Ectodermal cell (in vitro differentiated cells): ENCODE measurements at regions not wholly inside any gene's neighbourhood (a gene's known extent, or its start where the extent isn't known, plus 50 kb on each side); places are given as distances from the start of the nearest gene placed in this dataset.

Experiments used
- H3K27ac ChIP-seq: 2 replicates; pipeline ENCODE4 v1.7.0; 2013; ENCODE audit warnings: mild to moderate bottlenecking, low read depth, low read length; ENCODE audit not compliant: insufficient read depth, poor library complexity, severe bottlenecking
- H3K27me3 ChIP-seq: 2 replicates; pipeline ENCODE4 v1.7.0; 2013; ENCODE audit warnings: mild to moderate bottlenecking, low read length; ENCODE audit not compliant: insufficient read depth, control insufficient read depth, poor library complexity, severe bottlenecking
- H3K36me3 ChIP-seq: one replicate; pipeline ENCODE4 v1.7.0; 2013; ENCODE audit warnings: low read length; ENCODE audit not compliant: control insufficient read depth, insufficient read depth
- H3K4me1 ChIP-seq: one replicate; pipeline ENCODE4 v1.7.0; 2013; ENCODE audit warnings: low read length; ENCODE audit not compliant: control insufficient read depth, insufficient read depth
- H3K4me3 ChIP-seq: 2 replicates; pipeline ENCODE4 v1.7.0; 2013; ENCODE audit warnings: low read depth, low read length, control low read depth; ENCODE audit not compliant: insufficient read depth
- H3K9me3 ChIP-seq: 2 replicates; pipeline ENCODE4 v1.7.0; 2013; ENCODE audit warnings: mild to moderate bottlenecking, low read length, moderate library complexity; ENCODE audit not compliant: control insufficient read depth
- WGBS, 2 experiments: methylation state at CpG; one replicate each; pipeline ENCODE4 v1.1.7; 2013; ENCODE audit warnings: missing lambda C conversion rate in 2 of 2; 5-methylcytosine and 5-hydroxymethylcytosine counted together

DNA sequence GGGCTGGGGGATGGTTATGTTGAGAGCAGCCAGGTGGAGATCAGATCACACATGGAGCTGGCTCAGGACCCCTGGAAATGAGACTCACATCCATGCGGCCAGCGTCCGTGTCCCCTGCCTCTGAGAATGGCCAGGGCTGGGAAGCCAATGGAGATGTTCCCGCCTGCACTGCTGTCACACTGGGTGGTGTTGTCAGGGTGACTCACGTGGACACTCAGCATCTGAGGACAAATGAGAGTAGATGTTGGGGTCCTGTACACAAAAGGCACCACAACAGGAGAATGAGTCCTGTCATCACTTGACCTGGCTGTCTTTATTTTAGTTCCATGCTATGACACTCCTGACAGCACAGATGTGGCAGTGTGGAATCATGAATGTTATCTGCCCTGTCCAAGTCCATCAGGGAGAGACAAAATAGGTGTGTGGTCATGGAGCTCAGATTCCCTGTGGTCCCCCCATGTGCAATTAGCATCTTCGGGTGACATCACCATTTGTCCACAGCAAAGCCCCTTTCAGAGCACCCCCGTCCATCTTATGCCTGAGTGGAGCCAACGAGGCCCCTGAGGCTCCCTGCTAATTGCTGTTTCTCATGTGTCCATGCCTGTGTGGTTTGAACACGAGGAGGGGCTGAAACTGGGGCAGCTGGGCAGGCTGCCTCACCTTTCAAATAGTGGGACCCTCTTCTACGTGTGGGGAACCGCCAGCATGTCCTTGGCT is 393.5 kb downstream of the AACS start:
- Histone ChIP-seq H3K36me3 (no peaks in the 10 kb centered on the region), H3K27me3 (no peaks in the 10 kb centered on the region), H3K4me1 (peaks cover 21% of the 10 kb centered on the region), H3K9me3 (no peaks in the 10 kb centered on the region), H3K27ac (no peak overlapping the region), H3K4me3 (no peak overlapping the region)
- WGBS, 2 experiments = 90 to 93% methylated on average over 11 of the region's 11 CpGs

DNA sequence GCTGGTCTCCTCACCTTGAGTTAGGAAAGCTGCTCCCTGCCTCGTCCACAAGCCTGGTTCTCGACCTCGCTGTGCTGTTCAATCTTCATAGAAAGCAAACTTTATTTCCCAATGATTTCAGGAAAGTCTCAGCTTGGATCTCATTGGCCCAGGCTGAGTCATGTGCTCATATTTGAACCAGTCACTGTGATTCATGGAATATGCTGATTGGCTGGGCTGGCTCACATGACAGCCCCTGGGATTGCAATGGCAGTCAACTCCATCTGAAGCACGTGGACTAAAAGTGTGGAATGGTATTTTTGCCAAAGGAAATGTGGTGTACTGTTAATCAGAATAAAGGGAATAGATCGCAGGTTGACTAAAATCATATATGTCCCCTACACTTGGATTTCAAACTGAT is 396.6 kb downstream of the AACS start:
- Histone ChIP-seq H3K36me3 (no peaks in the 10 kb centered on the region), H3K9me3 (no peaks in the 10 kb centered on the region), H3K27ac (no peak overlapping the region), H3K4me3 (no peak overlapping the region), H3K4me1 (peaks cover 2% of the 10 kb centered on the region), H3K27me3 (no peaks in the 10 kb centered on the region)
- WGBS, 2 experiments = 96 to 97% methylated on average over 5 of the region's 5 CpGs

DNA sequence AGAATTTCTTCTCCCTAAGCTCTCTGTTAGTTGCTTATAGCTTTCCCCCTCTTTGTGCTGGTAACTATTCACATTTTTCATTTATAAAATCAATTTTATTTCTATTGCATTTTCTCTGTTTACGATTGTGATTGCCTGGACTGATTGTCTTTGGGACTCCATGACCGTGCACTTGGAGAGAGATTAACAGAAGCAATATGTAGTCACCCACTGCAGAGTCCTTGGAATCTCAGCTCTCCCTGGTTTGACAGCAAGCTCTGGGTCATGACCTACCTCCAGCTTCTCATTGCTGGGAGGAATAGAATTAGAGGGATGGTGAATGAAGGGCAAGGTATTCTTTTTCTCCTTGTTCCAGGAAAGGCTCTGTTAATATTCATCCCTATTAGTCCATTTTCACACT is 398.2 kb downstream of the AACS start:
- WGBS, 2 experiments = 95 to 100% methylated on average over 2 of the region's 2 CpGs
- Histone ChIP-seq H3K27ac (no peak overlapping the region), H3K4me3 (no peak overlapping the region), H3K4me1 (no peaks in the 10 kb centered on the region), H3K27me3 (no peaks in the 10 kb centered on the region), H3K36me3 (no peaks in the 10 kb centered on the region), H3K9me3 (no peaks in the 10 kb centered on the region)

DNA sequence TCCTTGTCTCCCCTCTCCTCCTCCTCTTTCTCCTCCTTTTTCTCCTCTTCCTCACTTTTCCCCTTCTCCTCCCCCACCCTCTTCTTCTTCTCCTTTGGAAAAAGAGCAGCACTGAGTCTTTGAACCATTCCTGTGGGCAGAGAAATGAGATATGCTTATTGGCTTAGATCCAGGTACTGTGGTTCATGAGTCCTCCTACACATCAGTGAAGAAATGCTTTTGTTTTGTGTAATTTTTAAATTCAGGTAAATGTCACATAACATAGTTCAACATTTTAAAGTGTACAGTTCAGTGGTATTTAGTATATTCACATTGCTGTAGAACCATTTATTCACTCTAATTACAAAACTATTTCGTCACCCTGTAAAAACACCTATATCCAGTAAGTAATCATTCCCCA is 402.1 kb downstream of the AACS start:
- 93 to 100% methylated on average over 1 of the region's 1 CpG for whole genome bisulfite sequencing, 2 experiments
- no peak overlapping the region for H3K27ac ChIP-seq
- no peaks in the 10 kb centered on the region for H3K27me3 ChIP-seq
- no peaks in the 10 kb centered on the region for H3K36me3 ChIP-seq
- no peaks in the 10 kb centered on the region for H3K9me3 ChIP-seq
- H3K4me1 ChIP-seq = no peaks in the 10 kb centered on the region
- no peak overlapping the region for H3K4me3 ChIP-seq

DNA sequence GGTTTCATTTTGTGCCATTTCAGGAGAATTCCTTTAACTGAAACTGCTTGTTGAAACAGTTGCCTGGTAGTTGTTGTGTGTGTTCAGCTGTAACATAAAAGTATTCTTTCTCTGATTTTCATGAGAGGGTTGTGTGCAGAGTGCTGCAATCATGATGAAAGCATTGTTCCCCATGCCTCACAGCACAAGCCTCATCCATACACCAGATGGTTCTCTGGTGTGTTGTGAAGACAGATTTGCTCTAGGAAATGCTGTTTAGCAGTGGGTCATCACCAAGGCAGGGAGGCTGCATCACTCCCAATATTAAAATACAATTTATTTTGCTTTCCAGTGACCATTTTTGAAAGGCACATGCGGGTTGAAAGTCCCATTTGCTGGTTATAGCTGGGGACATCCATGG is 404.4 kb downstream of the AACS start:
- Histone ChIP-seq H3K4me3 (no peak overlapping the region), H3K27me3 (no peaks in the 10 kb centered on the region), H3K27ac (no peak overlapping the region), H3K36me3 (no peaks in the 10 kb centered on the region), H3K9me3 (no peaks in the 10 kb centered on the region), H3K4me1 (no peaks in the 10 kb centered on the region)
- WGBS, 2 experiments = 95 to 97% methylated on average over 1 of the region's 1 CpG

DNA sequence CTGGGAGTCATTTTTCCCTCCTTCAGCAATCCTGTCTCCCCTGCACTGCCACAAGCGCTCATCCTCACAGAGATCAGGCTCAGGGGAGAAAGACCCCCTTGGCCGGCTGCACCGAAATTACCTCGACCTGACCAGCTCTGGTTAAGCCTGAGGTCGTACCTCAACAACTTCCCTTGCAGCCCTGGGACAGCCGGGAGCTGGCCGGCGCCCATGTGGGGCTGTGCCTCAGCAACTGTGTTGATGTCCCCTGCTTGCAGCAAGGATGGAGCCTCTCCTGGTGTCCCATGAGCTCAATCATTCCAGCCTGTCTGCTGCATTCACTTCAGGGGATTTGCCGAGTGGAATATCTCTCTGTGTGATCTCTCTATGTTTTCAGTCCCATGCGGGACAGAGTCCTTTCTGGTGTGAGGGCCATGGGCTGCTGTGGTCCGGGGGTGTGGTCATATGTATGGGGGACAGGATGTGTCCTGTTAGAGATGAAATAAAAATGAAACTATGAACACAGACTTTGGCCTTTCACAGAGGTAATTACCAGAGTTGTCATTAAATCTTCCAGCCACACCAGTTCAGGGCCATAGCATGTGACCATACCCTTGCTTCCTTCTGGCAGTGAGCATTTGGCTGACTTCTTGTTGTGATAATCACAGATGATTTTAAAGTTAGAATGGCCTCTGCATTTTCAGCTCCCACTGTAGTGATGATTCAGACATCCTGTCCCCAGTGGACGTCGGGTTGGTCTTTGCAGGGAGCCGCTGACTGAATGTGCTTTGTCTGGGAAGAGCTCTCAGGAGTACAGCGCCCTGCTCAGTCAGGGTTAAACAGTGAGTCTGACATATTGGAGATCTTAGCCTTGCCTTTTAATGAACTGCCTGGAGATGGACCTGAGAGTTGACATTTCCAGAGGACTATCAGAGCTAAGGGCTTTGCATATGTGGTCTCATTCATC is 405.9 kb downstream of the AACS start:
- no peaks in the 10 kb centered on the region for H3K4me1 ChIP-seq
- no peak overlapping the region for H3K4me3 ChIP-seq
- no peak overlapping the region for H3K27ac ChIP-seq
- no peaks in the 10 kb centered on the region for H3K9me3 ChIP-seq
- 90 to 91% methylated on average over 15 of the region's 15 CpGs for WGBS, 2 experiments
- H3K27me3 ChIP-seq = no peaks in the 10 kb centered on the region
- no peaks in the 10 kb centered on the region for H3K36me3 ChIP-seq

DNA sequence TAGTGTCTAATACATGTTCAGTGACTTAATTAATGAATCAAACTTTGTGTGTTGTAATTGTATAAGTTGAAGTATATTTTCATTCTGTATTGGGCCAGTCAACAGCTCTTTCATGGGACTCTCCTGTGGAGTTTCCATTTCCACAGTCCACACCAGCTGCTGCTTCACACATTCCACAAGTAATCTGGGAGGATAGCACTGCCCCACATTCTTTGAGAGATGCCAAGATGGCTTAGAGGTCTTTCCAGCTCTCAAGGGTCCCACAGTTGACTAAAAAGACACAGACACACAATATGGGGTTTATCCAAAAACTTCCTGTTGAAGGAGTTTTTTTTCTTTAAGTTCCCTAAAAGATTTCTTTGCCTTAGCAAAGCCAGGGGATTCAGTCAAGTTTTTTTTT is 408.3 kb downstream of the AACS start:
- H3K4me1 ChIP-seq = no peaks in the 10 kb centered on the region
- H3K9me3 ChIP-seq = no peaks in the 10 kb centered on the region
- H3K27me3 ChIP-seq = no peaks in the 10 kb centered on the region
- no peaks in the 10 kb centered on the region for H3K36me3 ChIP-seq
- H3K27ac ChIP-seq = no peak overlapping the region
- no peak overlapping the region for H3K4me3 ChIP-seq

DNA sequence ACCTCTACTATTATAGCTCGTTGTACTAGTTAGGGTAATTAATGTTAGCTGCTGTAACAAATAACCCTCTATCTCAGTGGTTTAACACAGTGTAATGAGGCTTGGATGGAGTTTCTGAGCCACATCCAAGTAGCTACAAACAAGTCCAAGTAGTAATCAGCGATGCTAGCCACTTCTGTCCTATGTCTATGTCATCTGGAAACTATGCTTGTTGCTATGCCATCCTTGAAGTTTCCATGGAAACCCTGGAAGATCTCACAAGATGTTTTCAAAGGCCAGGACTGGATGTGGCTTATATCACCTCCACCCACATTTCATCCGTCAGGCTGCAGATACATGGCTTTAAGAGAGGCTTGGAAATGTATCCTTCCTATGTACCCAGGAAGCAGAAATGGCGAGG is 422.1 kb downstream of the AACS start:
- Histone ChIP-seq H3K9me3 (no peaks in the 10 kb centered on the region), H3K4me1 (no peaks in the 10 kb centered on the region), H3K36me3 (no peaks in the 10 kb centered on the region), H3K27ac (no peak overlapping the region), H3K4me3 (no peak overlapping the region), H3K27me3 (no peaks in the 10 kb centered on the region)
- 94 to 95% methylated on average over 4 of the region's 4 CpGs for WGBS, 2 experiments

DNA sequence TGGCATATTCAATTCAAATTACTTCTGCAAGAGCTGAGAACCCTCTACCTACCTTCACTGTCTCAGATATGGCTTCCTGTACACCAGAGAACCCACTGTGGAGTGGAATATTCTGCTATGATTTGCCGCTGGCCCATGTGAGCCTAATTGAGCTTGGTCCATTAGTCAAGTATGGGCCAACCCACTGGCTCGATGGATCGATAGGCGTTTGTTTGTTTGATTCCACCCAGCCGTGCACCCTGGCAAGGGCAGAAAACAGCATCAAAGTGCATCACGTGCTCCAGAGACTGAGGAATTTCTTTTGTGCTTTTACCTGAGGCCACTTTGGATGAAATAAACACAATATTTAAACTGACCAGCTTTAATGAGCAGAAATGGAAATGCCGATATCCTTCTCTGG is 426.3 kb downstream of the AACS start:
- Histone ChIP-seq H3K9me3 (no peaks in the 10 kb centered on the region), H3K27me3 (no peaks in the 10 kb centered on the region), H3K36me3 (no peaks in the 10 kb centered on the region), H3K4me1 (no peaks in the 10 kb centered on the region), H3K27ac (no peak overlapping the region), H3K4me3 (no peak overlapping the region)
- WGBS, 2 experiments = 93 to 95% methylated on average over 7 of the region's 7 CpGs

DNA sequence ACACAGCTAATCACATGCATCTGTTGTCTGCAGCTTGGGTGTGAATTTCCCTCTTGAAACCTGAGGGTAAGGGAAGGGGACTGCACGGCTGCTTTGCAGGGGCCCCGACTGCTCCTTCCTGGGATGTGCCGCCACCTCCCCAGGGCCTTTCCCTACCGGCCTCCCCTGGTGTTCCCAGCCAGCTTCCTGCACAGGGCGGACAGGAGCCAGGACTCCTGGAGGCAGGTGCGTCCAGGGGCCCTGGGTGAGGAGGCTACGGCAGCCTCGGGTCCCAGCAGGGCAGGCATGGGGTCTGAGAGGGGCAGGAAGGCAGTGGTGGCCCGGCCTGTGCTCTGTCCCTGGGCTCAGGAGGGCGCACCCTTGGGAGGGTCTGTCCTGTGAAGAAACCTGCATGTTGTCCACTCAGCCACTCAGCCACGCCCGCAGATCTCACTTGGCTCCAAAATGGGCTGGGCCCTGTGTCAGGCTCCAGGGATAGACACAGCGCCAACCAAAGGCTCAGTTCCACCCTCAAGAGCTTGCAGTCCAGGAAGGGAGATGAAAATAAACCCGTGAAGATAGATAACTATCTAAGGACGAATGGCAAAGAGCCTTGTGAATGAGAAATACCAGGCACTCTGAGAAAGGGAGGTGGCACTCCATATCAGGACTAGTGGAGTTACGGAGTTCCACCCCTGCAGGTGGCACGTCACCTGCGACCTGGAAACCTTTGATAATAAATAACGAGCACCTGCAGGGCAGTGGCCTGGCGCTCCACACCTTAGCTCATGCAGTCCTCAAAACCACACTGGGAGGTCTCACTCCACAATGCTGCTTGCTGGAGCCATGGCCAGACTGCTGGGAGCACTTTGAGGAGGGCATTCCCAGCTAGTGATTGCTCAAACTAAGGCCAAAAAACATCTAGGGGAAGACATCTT is 427.4 kb downstream of the AACS start:
- WGBS, 2 experiments = 94% methylated on average over 20 of the region's 20 CpGs
- Histone ChIP-seq H3K4me1 (no peaks in the 10 kb centered on the region), H3K36me3 (no peaks in the 10 kb centered on the region), H3K27me3 (no peaks in the 10 kb centered on the region), H3K27ac (no peak overlapping the region), H3K4me3 (no peak overlapping the region), H3K9me3 (no peaks in the 10 kb centered on the region)
